GM12878 (cell line): ENCODE measurements at regions not wholly inside any gene's neighbourhood (a gene's known extent, or its start where the extent isn't known, plus 50 kb on each side); places are given as distances from the start of the nearest gene placed in this dataset.

Source experiments
- BCL11A ChIP-seq: IDR thresholded peaks from 2 replicates; pipeline ENCODE4 v1.6.1; 2011; ENCODE audit warnings: low read depth, low read length
- BCL3 ChIP-seq: IDR thresholded peaks from 2 replicates; pipeline ENCODE4 v1.6.1; 2011; ENCODE audit warnings: borderline replicate concordance, low read depth, mild to moderate bottlenecking, moderate library complexity, low read length; ENCODE audit not compliant: insufficient read depth, poor library complexity, severe bottlenecking
- CHD1 ChIP-seq: IDR thresholded peaks from 2 replicates; pipeline ENCODE4 v1.6.1; 2012; ENCODE audit warnings: low read depth, low read length, improper control_type of control experiment
- EGR1 ChIP-seq, 2 experiments: IDR thresholded peaks; 1 replicate in 1 of 2; 2 replicates in 1 of 2; pipeline ENCODE4 v1.6.1; 2011 to 2012; ENCODE audit warnings: low read depth in 2 of 2, low read length in 2 of 2, borderline replicate concordance in 1 of 2, mild to moderate bottlenecking in 1 of 2, moderate library complexity in 1 of 2
- ELK1 ChIP-seq: IDR thresholded peaks from 2 replicates; pipeline ENCODE4 v1.6.1; 2012; ENCODE audit warnings: low read depth, low read length, improper control_type of control experiment
- ETV6 ChIP-seq, 2 experiments: fragments of 450-650 bp in 1 of 2; IDR thresholded peaks in 1 of 2; conservative IDR thresholded peaks in 1 of 2; 2 replicates each; pipeline ENCODE4 v1.6.1; 2014; ENCODE audit warnings: antibody characterized with exemption in 1 of 2, borderline replicate concordance in 1 of 2, low read depth in 1 of 2, mild to moderate bottlenecking in 1 of 2, moderate library complexity in 1 of 2
- EZH2 ChIP-seq: IDR thresholded peaks from 2 replicates; pipeline ENCODE4 v1.6.1; 2012; ENCODE audit warnings: low read depth, mild to moderate bottlenecking, control low read depth, inconsistent platforms, low read length, borderline replicate concordance; ENCODE audit not compliant: control insufficient read depth
- FOXK2 ChIP-seq: fragments of 450-650 bp; IDR thresholded peaks from 2 replicates; pipeline ENCODE4 v1.6.1; 2017; ENCODE audit warnings: mild to moderate bottlenecking, moderate library complexity
- HCFC1 ChIP-seq: fragments of 150-350 bp; IDR thresholded peaks from 2 replicates; pipeline ENCODE4 v1.6.1; 2014; ENCODE audit warnings: low read length
- KLF5 ChIP-seq: fragments of 450-650 bp; IDR thresholded peaks from 2 replicates; pipeline ENCODE4 v1.6.1; 2014; ENCODE audit warnings: mild to moderate bottlenecking; ENCODE audit not compliant: partially characterized antibody
- MYB ChIP-seq: fragments of 150-350 bp; IDR thresholded peaks from 2 replicates; pipeline ENCODE4 v1.6.1; 2014; ENCODE audit warnings: mild to moderate bottlenecking, low read depth, low read length, borderline replicate concordance
- NFIC ChIP-seq: IDR thresholded peaks from 2 replicates; pipeline ENCODE4 v1.6.1; 2012; ENCODE audit warnings: low read depth, mild to moderate bottlenecking, inconsistent platforms, low read length, moderate library complexity
- PRDM15 ChIP-seq: fragments of 450-650 bp; formaldehyde crosslinking; IDR thresholded peaks from 2 replicates; pipeline ENCODE4 v1.4.0; 2020; ENCODE audit warnings: mild to moderate bottlenecking, moderate library complexity
- SIX5 ChIP-seq: IDR thresholded peaks from 2 replicates; pipeline ENCODE4 v1.6.1; 2011; ENCODE audit warnings: mild to moderate bottlenecking, low read depth, low read length, moderate library complexity; ENCODE audit not compliant: severe bottlenecking
- WRNIP1 ChIP-seq: IDR thresholded peaks from 2 replicates; pipeline ENCODE4 v1.6.1; 2011; ENCODE audit warnings: low read depth, low read length, improper control_type of control experiment, borderline replicate concordance
- TF ChIP-seq, protein P1 (sequence below), 3 experiments: IDR thresholded peaks in 2 of 3; conservative IDR thresholded peaks in 1 of 3; 2 replicates each; pipeline ENCODE4 v1.5.1; 2011; ENCODE audit warnings: low read depth in 3 of 3, low read length in 3 of 3, mild to moderate bottlenecking in 3 of 3, control low read depth in 2 of 3, moderate library complexity in 2 of 3, inconsistent platforms in 1 of 3, mixed read lengths in 1 of 3; ENCODE audit not compliant: control insufficient read depth in 2 of 3, insufficient read depth in 1 of 3; ENCODE audit errors: extremely low read depth in 1 of 3
- TF ChIP-seq, protein P2 (sequence below): fragments of 450-650 bp; IDR thresholded peaks from 2 replicates; pipeline ENCODE4 v1.6.1; 2016; ENCODE audit warnings: mild to moderate bottlenecking, moderate library complexity, borderline replicate concordance

- TF ChIP-seq CHD1 = peak; percentile 56; the same call in 1 of the 2 replicates
- TF ChIP-seq BCL3 = no peak
- TF ChIP-seq ELK1 = no peak
- no peak for TF ChIP-seq EZH2
- TF ChIP-seq, protein P1, sequence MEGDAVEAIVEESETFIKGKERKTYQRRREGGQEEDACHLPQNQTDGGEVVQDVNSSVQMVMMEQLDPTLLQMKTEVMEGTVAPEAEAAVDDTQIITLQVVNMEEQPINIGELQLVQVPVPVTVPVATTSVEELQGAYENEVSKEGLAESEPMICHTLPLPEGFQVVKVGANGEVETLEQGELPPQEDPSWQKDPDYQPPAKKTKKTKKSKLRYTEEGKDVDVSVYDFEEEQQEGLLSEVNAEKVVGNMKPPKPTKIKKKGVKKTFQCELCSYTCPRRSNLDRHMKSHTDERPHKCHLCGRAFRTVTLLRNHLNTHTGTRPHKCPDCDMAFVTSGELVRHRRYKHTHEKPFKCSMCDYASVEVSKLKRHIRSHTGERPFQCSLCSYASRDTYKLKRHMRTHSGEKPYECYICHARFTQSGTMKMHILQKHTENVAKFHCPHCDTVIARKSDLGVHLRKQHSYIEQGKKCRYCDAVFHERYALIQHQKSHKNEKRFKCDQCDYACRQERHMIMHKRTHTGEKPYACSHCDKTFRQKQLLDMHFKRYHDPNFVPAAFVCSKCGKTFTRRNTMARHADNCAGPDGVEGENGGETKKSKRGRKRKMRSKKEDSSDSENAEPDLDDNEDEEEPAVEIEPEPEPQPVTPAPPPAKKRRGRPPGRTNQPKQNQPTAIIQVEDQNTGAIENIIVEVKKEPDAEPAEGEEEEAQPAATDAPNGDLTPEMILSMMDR (IDR thresholded peaks at IDR 0.05 in 2 of 3, conservative IDR thresholded peaks at IDR 0.05 in 1 of 3; ENCODE audit: control insufficient read depth in 2 of 3, extremely low read depth in 1 of 3, insufficient read depth in 1 of 3, low read depth in 3 of 3, low read length in 3 of 3) = no peak
- peak; percentile 74 for TF ChIP-seq KLF5
- TF ChIP-seq, protein P2, sequence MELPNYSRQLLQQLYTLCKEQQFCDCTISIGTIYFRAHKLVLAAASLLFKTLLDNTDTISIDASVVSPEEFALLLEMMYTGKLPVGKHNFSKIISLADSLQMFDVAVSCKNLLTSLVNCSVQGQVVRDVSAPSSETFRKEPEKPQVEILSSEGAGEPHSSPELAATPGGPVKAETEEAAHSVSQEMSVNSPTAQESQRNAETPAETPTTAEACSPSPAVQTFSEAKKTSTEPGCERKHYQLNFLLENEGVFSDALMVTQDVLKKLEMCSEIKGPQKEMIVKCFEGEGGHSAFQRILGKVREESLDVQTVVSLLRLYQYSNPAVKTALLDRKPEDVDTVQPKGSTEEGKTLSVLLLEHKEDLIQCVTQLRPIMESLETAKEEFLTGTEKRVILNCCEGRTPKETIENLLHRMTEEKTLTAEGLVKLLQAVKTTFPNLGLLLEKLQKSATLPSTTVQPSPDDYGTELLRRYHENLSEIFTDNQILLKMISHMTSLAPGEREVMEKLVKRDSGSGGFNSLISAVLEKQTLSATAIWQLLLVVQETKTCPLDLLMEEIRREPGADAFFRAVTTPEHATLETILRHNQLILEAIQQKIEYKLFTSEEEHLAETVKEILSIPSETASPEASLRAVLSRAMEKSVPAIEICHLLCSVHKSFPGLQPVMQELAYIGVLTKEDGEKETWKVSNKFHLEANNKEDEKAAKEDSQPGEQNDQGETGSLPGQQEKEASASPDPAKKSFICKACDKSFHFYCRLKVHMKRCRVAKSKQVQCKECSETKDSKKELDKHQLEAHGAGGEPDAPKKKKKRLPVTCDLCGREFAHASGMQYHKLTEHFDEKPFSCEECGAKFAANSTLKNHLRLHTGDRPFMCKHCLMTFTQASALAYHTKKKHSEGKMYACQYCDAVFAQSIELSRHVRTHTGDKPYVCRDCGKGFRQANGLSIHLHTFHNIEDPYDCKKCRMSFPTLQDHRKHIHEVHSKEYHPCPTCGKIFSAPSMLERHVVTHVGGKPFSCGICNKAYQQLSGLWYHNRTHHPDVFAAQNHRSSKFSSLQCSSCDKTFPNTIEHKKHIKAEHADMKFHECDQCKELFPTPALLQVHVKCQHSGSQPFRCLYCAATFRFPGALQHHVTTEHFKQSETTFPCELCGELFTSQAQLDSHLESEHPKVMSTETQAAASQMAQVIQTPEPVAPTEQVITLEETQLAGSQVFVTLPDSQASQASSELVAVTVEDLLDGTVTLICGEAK = no peak
- no peak for TF ChIP-seq PRDM15
- peak in 1 of 2 experiments; percentile 33; a peak in 1 of 4 replicates for TF ChIP-seq ETV6 (conservative IDR thresholded peaks at IDR 0.05 in 1 of 2, IDR thresholded peaks at IDR 0.05 in 1 of 2; ENCODE audit: borderline replicate concordance in 1 of 2, low read depth in 1 of 2)
- TF ChIP-seq HCFC1 = no peak
- no peak for TF ChIP-seq WRNIP1
- TF ChIP-seq NFIC = 0 out of 2 replicates have a peak, but pooled peaks have one; percentile 40
- TF ChIP-seq MYB = no peak
- TF ChIP-seq BCL11A = no peak
- no peak for TF ChIP-seq SIX5
- TF ChIP-seq FOXK2 = peak; percentile 85
- no peak for TF ChIP-seq EGR1 (IDR thresholded peaks at IDR 0.05; ENCODE audit: borderline replicate concordance in 1 of 2, low read depth in 2 of 2, low read length in 2 of 2)
These were observed 581.9 kb downstream of the VRK1 start (continued) for GRCh38 chr14:97379091-97379531.
